ENCODE measurements at regions not wholly inside any gene's neighbourhood (a gene's known extent, or its start where the extent isn't known, plus 50 kb on each side); places are given as distances from the start of the nearest gene placed in this dataset.

GRCh38 chr14:94887591-94887990, 117.7 kb upstream of the GSC start:
- DNase-seq = no peak

DNA sequence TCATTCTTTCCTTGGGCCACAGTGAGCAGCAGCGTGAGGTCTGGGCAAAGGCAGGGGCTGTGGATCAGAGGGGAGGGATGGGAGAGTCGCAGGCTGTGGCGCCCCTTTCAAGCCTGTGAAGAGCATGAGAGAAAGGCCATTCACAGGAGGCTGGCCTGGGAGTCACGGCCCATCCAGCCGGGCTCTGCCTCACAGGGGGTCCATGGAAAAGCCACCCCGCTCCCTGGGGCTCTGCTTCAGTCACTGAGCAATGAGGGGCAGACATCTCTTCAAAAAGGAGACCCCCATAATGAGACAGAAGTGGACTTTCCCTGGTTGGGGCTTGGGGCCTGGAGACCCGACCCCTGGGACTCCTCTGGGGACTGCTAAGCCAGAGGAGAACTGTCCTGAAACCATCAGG, 117.0 kb upstream of the GSC start:
- DNase-seq = no peak

DNA sequence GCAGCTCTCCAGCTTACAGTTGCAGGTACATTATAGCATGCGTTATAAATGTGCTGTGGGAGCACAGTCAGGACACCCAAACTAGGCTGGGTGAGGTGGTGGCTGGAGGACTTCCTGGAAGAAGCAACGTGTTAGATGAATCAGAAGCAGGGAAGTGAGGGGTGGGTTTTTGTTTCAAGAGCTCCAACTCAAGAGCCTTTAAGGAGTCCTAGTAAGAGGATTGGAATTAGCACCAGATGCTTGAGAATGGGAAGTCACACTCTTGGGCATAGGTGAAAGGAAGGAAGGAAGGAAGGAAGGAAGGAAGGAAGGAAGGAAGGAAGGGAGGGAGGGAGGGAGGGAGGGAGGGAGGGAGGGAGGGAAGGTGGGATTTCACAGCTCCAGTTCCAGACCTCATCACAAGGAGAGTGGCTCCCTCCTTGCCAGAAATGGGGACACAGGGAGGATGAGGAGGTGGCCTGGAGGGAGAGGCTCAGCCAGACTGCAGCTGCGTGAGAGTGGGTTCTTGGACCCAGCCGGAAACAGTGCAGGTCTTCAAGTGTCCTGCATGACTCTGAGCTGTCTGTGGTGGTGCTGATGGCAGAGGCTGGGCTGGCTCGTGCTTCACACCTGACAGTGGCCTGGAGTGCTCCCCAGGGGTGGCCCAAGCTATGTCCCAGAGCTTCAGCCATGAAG, 115.7 kb upstream of the GSC start:
- no peak for DNase-seq

- DNase-seq = no peak
Measured at GRCh38 chr14:94884616-94885230, 114.8 kb upstream of the GSC start.

- DNase-seq = no peak
Measured at GRCh38 chr14:94882401-94882800, 112.5 kb upstream of the GSC start.

DNA sequence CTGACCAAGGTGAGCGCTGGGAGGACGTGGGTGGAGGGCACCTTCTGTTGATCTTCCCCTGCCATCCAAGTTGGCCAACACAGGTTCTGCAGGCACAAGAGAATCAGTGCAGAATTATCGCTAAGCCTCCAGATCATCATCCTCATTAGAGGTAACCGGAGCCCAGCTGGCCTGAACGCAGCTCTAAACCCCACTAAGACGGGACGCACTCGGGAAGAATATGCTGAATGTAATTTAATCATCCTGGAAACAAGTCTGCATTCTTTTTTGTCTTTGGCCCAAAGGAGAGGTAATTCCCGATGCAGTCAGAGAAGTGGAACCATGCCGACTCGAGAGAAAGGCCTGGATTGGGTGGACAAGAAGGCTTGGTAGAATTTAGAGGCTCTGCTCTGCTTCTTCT, 111.0 kb upstream of the GSC start:
- DNase-seq = peak; percentile 63

DNA sequence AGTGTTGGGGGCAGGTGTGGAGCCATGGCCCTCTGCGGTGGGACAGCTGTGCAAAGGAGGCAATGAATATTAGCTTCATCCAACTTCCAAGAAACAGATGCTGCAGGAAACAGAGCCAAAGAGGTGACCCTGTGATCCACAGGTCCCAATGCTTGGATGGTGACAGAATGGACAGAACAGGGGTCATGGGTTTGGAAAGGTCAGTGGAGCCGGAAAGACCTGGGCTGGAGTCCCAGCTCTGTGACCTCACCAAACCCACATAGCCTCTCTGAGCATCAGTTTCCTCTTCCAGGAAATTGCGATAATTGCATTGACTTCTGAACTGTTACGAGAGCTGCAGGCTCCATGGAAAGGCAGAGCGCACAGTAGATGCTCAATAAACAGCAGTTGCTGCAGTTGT, 110.2 kb upstream of the GSC start:
- DNase-seq = no peak

- DNase-seq = no peak
Measured at GRCh38 chr14:94879537-94879936, 109.6 kb upstream of the GSC start.

GRCh38 chr14:94876306-94876705, 106.4 kb upstream of the GSC start:
- no peak for DNase-seq

DNA sequence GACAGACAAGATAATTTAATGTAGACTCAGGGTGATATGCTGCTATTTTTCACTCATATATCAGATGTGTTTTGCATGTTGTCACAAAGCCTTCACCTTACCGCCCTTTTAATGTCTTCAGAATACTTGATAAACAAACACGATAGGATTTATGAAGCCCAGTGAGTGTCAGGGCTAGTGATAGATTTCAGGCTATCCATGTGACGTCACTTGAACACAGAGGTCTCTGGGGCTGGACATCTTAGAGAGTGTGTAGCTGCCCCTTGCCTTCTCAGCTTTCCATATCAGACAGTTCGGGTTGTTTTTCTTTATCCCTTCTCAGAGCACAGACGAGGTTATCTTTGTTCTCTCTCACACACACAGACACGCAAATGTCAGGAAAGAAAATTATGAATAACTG, 105.3 kb upstream of the GSC start:
- DNase-seq = no peak

- no peak for DNase-seq
Measured at GRCh38 chr14:94868772-94869072, 98.8 kb upstream of the GSC start.

GRCh38 chr14:94867946-94868771, 98.2 kb upstream of the GSC start:
- DNase-seq = no peak

GRCh38 chr14:94867209-94867608, 97.3 kb upstream of the GSC start:
- DNase-seq = no peak

GRCh38 chr14:94864387-94865195, 94.7 kb upstream of the GSC start:
- DNase-seq = no peak

- no peak for DNase-seq
Measured at GRCh38 chr14:94863366-94863765, 93.5 kb upstream of the GSC start.

DNA sequence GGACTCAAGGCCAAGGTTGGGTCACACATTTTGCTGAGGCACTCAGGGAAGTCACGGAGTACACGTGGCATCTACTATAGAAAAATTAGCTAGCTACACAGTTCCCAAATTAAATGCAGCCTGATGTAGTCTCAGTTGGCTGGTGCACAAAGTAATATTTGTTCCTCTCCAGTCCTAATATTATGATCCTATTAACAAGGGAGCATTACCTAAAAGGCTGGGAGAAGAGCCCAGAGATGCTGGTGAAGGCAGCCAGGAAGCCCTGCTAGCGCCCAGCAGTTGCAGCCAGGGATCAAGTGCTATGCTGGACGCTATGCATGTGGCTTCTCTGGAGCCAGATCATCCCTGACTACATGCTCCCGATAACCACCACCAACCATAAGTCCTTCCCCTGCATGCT, 88.0 kb upstream of the GSC start:
- DNase-seq = peak; percentile 69

GRCh38 chr14:94853920-94854319, 84.0 kb upstream of the GSC start:
- no peak for DNase-seq

DNA sequence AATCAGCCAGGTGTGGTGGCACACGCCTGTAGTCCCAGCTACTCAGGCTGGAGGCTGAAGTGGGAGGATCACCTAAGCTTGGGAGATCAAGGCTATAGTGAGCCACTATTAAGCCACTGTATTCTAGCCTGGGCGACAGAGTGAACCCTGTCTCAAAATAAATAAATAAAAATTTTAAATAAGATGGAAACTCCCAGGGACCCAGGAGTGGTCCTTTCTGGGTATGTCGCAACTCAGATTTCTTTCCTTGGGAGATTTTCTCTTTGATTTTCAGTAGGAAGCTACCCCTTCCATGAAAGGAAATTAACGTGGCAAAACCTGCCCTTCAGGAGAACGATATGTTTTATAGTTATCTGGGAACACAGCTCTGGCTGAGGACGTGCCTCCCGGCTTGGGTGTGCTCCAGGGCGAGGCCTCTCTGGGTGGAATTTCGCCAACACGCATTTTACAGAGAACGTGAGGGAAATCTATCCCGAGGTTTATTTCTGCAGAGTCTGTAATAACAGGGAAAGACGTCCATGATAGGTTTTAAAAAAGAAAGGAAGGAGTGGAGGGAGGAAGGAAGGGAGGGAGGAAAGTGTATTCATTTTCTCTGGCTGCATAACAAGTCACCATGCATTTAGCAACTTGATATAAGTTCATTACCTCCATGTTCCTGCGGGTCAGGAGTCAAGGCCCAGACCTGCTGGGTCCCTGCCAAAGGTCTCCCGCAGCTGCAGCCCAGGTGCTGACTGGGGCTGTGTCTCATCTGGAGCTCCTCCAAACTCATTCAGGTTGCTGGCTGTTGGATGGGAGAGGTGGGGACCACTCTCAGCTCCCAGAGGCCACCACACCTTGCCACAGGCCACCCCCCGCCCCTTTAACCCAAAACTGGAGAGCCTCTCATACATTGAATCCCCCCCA, 80.6 kb upstream of the GSC start:
- no peak for DNase-seq

DNA sequence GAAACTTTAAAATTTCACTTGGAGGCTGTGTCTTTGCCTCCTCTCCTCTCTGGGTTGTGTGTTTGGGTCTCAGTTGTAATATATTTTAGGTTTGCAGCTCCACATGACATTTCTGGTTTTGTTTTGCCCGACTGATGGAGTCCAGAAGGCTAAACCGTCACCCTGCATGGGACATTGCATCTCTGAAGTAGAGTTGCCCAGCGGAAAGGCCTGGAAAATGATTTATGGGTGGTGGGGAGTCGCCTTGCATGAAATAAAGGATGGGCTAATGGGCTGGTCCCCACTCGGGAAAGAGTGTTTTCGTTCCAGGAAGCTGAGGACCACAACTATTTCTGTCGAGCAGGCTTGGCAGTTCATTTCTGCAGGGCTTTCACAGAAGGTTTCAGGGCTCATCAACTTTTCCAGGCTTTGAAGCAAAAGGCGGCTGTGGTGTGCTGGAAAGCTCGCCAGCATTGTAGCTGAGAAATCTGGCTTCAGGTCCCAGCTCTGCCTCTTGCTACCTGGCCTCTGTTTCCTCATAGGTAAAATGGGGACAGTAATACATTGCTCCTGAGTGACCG, 74.8 kb upstream of the GSC start:
- no peak for DNase-seq

GRCh38 chr14:94840467-94840866, 70.6 kb upstream of the GSC start:
- no peak for DNase-seq

DNA sequence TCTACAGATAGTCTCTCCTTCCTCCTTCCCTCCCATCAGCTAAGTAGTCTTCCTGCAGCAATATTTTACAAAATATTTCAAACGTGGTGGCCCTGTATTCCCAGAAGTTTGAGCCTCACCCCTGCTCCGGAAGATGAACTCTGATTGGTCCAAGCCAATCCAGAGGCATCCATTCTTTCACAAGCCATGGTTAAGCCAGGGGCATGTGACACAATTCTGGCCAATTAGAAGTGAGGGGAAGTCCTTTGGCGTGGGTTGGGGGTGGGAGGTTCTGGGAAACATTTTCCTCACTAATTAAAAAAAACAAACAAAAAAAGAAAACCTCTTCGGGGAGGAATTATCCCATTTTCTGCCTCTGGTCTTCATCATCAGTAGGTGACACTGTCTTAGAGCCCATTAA, 69.4 kb upstream of the GSC start:
- DNase-seq = no peak

Measured in muscle of arm (tissue), 1 donor.